WTC11 (cell line): ENCODE measurements at regions not wholly inside any gene's neighbourhood (a gene's known extent, or its start where the extent isn't known, plus 50 kb on each side); places are given as distances from the start of the nearest gene placed in this dataset.

Experiments
- ATAC-seq: fragments of 200-7000 bp; cut with Tn5 transposase; 2 replicates; pipeline ENCODE4 v1.10.0; 2021; ENCODE audit warnings: mild to moderate bottlenecking, moderate library complexity
- CTCF ChIA-PET: fragments of 300-600 bp; sonication (Branson Sonifier 250); formaldehyde crosslinking; loops from one replicate; lab custom pipeline; 2021; ENCODE audit warnings: antibody characterized with exemption; lab: Charles Lee
- POLR2A ChIA-PET: fragments of 350-600 bp; sonication (Branson Sonifier 250); formaldehyde crosslinking; loops from one replicate; lab custom pipeline; 2021; ENCODE audit warnings: antibody characterized with exemption; lab: Charles Lee
- DNase-seq: peaks from one replicate; pipeline ENCODE4 v3.0.0; 2021; ENCODE audit warnings: low spot score
- H3K27ac Mint-ChIP-seq: 2 replicates; pipeline ENCODE4 v1.8.0; 2021; ENCODE audit warnings: mixed read lengths
- H3K27me3 Mint-ChIP-seq: 2 replicates; pipeline ENCODE4 v1.8.0; 2021; ENCODE audit warnings: low read depth, mild to moderate bottlenecking, moderate library complexity, mixed read lengths
- H3K36me3 Mint-ChIP-seq: 2 replicates; pipeline ENCODE4 v1.8.0; 2021; ENCODE audit warnings: mixed read lengths
- H3K4me1 Mint-ChIP-seq: 2 replicates; pipeline ENCODE4 v1.8.0; 2022; ENCODE audit warnings: mixed read lengths
- H3K4me3 Mint-ChIP-seq: 2 replicates; pipeline ENCODE4 v1.8.0; 2021; ENCODE audit warnings: mild to moderate bottlenecking, moderate library complexity, mixed read lengths
- H3K9me3 Mint-ChIP-seq: 2 replicates; pipeline ENCODE4 v1.8.0; 2021; ENCODE audit warnings: mixed read lengths
- CREM ChIP-seq: sonication (generic); formaldehyde crosslinking; IDR thresholded peaks from 2 replicates; pipeline ENCODE4 v1.8.1; 2022; ENCODE audit warnings: mild to moderate bottlenecking, missing genetic modification reagents, moderate library complexity
- GTF2I ChIP-seq: fragments of 250-450 bp; sonication (Bioruptor Pico); conservative IDR thresholded peaks from 2 replicates; pipeline ENCODE4 v1.4.0; 2021; ENCODE audit warnings: mild to moderate bottlenecking
- HMGA2 ChIP-seq: fragments of 250-450 bp; sonication (Bioruptor Pico); IDR thresholded peaks from 2 replicates; pipeline ENCODE4 v1.4.0; 2021; ENCODE audit warnings: mild to moderate bottlenecking, moderate library complexity
- JAZF1 ChIP-seq: fragments of 250-450 bp; sonication (Bioruptor Pico); IDR thresholded peaks from 2 replicates; pipeline ENCODE4 v1.9.0; 2021; ENCODE audit warnings: moderate library complexity, mild to moderate bottlenecking, inconsistent platforms
- NFYB ChIP-seq: sonication (generic); formaldehyde crosslinking; conservative IDR thresholded peaks from 2 replicates; pipeline ENCODE4 v1.8.0; 2022; ENCODE audit warnings: low read depth, missing genetic modification reagents
- OVOL2 ChIP-seq: fragments of 250-450 bp; sonication (Bioruptor Pico); IDR thresholded peaks from 2 replicates; pipeline ENCODE4 v1.9.0; 2021; ENCODE audit warnings: mild to moderate bottlenecking, borderline replicate concordance
- ZNF317 ChIP-seq: sonication (generic); formaldehyde crosslinking; IDR thresholded peaks from 2 replicates; pipeline ENCODE4 v1.8.1; 2023; ENCODE audit warnings: low read depth, mild to moderate bottlenecking, moderate library complexity, missing genetic modification reagents, borderline replicate concordance
- ZNF416 ChIP-seq: fragments of 250-450 bp; sonication (Bioruptor Pico); IDR thresholded peaks from 2 replicates; pipeline ENCODE4 v1.9.0; 2021; ENCODE audit warnings: mild to moderate bottlenecking, inconsistent platforms
- TF ChIP-seq, protein P1 (sequence below): sonication (generic); formaldehyde crosslinking; IDR thresholded peaks from 2 replicates; pipeline ENCODE4 v1.8.1; 2023; ENCODE audit warnings: mild to moderate bottlenecking, moderate library complexity, missing genetic modification reagents
- TF ChIP-seq, protein P2 (sequence below): sonication (generic); formaldehyde crosslinking; IDR thresholded peaks from 2 replicates; pipeline ENCODE4 v1.8.1; 2022; ENCODE audit warnings: low read depth, mild to moderate bottlenecking, moderate library complexity, missing genetic modification reagents, borderline replicate concordance
- TF ChIP-seq, protein P3 (sequence below): fragments of 250-450 bp; sonication (Bioruptor Pico); IDR thresholded peaks from 2 replicates; pipeline ENCODE4 v1.9.0; 2021; ENCODE audit warnings: mild to moderate bottlenecking
- TF ChIP-seq, protein P4 (sequence below): sonication (generic); formaldehyde crosslinking; IDR thresholded peaks from 2 replicates; pipeline ENCODE4 v1.8.1; 2023; ENCODE audit warnings: mild to moderate bottlenecking, missing genetic modification reagents
- TF ChIP-seq, protein P5 (sequence below): sonication (generic); formaldehyde crosslinking; IDR thresholded peaks from 2 replicates; pipeline ENCODE4 v1.8.0; 2023; ENCODE audit warnings: missing genetic modification reagents

DNA sequence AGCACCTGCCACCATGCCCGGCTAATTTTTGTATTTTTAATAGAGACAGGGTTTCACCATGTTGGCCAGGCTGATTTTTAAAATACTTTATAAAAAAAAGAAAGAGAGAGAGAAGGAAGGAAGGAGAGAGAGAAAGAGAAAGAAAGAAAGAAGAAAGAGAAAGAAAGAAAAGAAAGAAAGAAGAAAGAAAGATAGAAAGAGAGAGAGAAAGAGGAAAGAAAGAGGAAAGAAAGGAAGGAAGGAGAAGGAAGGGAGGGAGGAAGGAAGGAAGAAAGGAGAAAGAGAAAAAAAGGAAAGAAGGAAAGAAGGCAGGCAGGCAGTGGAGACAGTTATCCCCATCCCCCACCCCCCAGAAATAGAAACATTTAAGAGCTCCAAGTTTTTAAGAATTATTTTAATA, 69.9 kb downstream of the TOMM20 start (continued):
- TF ChIP-seq, protein P1, sequence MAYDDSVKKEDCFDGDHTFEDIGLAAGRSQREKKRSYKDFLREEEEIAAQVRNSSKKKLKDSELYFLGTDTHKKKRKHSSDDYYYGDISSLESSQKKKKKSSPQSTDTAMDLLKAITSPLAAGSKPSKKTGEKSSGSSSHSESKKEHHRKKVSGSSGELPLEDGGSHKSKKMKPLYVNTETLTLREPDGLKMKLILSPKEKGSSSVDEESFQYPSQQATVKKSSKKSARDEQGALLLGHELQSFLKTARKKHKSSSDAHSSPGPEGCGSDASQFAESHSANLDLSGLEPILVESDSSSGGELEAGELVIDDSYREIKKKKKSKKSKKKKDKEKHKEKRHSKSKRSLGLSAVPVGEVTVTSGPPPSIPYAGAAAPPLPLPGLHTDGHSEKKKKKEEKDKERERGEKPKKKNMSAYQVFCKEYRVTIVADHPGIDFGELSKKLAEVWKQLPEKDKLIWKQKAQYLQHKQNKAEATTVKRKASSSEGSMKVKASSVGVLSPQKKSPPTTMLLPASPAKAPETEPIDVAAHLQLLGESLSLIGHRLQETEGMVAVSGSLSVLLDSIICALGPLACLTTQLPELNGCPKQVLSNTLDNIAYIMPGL (CRISPR knock-in tag), result no peak
- TF ChIP-seq CREM (CRISPR knock-in tag) (no peak), ZNF416 (no peak), GTF2I (CRISPR knock-in tag) (no peak)
- TF ChIP-seq, all 79 proteins: peak for 0

DNA sequence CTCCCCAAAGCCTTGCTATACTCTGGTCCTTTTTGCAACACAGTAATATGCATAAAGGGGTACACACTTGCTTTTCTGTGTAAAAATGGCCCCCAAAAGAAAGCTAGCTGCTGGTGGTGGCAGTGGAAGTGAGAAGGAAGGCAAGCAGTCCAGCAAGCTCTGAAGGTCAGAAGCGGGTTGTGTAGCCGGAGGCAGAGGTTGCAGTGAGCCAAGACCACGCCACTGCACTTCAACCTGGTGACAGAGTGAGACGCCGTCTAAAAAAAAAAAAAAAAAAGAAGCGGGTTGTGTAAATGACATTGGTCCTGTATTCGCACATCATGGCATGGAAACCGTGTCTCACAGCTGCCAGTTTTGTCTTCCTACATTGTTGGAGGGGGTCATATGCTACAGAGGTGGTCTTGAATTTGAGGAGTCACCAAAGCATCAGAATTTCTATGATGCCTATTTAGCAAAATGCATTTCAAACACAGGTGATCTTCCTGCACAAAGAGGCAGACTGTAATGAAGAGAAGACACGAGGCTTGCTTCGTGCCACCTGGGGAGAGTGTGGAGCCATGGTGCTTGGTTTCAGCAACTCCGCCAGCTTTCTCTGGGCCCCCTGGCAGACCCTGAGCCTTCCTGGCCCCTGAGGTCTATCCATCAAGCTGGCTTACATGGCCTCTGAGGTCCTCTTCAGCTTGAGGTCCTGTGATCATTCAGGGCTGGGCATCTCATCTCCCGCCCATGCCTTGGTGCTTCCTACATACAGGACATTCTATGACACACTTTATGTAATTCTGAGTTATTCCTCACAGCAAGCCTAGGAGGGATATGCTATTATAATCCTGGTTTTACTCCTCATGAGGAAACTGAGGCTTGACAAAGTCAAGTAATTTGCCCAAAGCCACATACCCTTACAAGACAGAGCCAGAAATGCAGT, 71.0 kb downstream of the TOMM20 start:
- ATAC-seq (no peak), DNase-seq (no peak)
- Mint-ChIP-seq H3K27me3 (no peaks in the 10 kb centered on the region), H3K4me3 (no peak overlapping the region), H3K36me3 (no peaks in the 10 kb centered on the region), H3K27ac (no peak overlapping the region), H3K9me3 (peaks cover 4% of the 10 kb centered on the region), H3K4me1 (peaks cover 50% of the 10 kb centered on the region)
- CTCF ChIA-PET, result no interaction called here
- POLR2A ChIA-PET, result no interaction called here
- no peak for TF ChIP-seq JAZF1 (CRISPR knock-in tag)
- TF ChIP-seq OVOL2, result no peak
- TF ChIP-seq, protein P2, sequence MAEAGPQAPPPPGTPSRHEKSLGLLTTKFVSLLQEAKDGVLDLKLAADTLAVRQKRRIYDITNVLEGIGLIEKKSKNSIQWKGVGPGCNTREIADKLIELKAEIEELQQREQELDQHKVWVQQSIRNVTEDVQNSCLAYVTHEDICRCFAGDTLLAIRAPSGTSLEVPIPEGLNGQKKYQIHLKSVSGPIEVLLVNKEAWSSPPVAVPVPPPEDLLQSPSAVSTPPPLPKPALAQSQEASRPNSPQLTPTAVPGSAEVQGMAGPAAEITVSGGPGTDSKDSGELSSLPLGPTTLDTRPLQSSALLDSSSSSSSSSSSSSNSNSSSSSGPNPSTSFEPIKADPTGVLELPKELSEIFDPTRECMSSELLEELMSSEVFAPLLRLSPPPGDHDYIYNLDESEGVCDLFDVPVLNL (CRISPR knock-in tag), result no peak
- TF ChIP-seq, protein P3, sequence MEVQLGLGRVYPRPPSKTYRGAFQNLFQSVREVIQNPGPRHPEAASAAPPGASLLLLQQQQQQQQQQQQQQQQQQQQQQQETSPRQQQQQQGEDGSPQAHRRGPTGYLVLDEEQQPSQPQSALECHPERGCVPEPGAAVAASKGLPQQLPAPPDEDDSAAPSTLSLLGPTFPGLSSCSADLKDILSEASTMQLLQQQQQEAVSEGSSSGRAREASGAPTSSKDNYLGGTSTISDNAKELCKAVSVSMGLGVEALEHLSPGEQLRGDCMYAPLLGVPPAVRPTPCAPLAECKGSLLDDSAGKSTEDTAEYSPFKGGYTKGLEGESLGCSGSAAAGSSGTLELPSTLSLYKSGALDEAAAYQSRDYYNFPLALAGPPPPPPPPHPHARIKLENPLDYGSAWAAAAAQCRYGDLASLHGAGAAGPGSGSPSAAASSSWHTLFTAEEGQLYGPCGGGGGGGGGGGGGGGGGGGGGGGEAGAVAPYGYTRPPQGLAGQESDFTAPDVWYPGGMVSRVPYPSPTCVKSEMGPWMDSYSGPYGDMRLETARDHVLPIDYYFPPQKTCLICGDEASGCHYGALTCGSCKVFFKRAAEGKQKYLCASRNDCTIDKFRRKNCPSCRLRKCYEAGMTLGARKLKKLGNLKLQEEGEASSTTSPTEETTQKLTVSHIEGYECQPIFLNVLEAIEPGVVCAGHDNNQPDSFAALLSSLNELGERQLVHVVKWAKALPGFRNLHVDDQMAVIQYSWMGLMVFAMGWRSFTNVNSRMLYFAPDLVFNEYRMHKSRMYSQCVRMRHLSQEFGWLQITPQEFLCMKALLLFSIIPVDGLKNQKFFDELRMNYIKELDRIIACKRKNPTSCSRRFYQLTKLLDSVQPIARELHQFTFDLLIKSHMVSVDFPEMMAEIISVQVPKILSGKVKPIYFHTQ (CRISPR knock-in tag), result no peak
- no peak for TF ChIP-seq ZNF317
- no peak for TF ChIP-seq HMGA2 (CRISPR knock-in tag)
- no peak for TF ChIP-seq NFYB (CRISPR knock-in tag)
- TF ChIP-seq, protein P4, sequence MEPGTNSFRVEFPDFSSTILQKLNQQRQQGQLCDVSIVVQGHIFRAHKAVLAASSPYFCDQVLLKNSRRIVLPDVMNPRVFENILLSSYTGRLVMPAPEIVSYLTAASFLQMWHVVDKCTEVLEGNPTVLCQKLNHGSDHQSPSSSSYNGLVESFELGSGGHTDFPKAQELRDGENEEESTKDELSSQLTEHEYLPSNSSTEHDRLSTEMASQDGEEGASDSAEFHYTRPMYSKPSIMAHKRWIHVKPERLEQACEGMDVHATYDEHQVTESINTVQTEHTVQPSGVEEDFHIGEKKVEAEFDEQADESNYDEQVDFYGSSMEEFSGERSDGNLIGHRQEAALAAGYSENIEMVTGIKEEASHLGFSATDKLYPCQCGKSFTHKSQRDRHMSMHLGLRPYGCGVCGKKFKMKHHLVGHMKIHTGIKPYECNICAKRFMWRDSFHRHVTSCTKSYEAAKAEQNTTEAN, result no peak
- TF ChIP-seq, all 79 proteins: peak for 0

DNA sequence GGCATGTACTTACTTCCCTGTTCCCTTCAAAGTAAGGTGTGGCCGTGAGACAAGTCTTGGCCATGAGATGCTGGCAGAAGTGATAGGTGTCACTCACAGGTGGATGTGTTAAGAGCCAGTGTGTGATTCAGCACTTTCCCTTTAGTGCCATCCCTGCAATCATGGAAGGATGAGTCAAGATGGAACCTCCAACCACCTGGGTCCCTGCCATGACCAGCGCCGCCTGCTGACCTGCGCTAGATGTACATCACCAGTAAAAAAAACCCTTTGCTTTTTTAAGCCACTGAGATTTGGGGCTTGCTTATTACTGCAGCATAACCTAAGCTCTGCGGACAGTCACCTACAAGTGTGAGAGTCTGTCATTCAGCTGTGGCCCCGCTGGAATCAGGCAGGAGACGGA, 71.7 kb downstream of the TOMM20 start:
- peaks cover 4% of the 10 kb centered on the region for H3K9me3 Mint-ChIP-seq
- ChIA-PET POLR2A (no interaction called here), CTCF (no interaction called here)
- no peak overlapping the region for H3K4me3 Mint-ChIP-seq
- ATAC-seq (no peak), DNase-seq (no peak)
- H3K27ac Mint-ChIP-seq, result no peak overlapping the region
- TF ChIP-seq, protein P5, sequence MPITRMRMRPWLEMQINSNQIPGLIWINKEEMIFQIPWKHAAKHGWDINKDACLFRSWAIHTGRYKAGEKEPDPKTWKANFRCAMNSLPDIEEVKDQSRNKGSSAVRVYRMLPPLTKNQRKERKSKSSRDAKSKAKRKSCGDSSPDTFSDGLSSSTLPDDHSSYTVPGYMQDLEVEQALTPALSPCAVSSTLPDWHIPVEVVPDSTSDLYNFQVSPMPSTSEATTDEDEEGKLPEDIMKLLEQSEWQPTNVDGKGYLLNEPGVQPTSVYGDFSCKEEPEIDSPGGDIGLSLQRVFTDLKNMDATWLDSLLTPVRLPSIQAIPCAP, result no peak
- peaks cover 43% of the 10 kb centered on the region for H3K4me1 Mint-ChIP-seq
- H3K36me3 Mint-ChIP-seq, result no peaks in the 10 kb centered on the region
- no peaks in the 10 kb centered on the region for H3K27me3 Mint-ChIP-seq
